ENCODE measurements at regions not wholly inside any gene's neighbourhood (a gene's known extent, or its start where the extent isn't known, plus 50 kb on each side); places are given as distances from the start of the nearest gene placed in this dataset.

- TF ChIP-seq, protein P1, sequence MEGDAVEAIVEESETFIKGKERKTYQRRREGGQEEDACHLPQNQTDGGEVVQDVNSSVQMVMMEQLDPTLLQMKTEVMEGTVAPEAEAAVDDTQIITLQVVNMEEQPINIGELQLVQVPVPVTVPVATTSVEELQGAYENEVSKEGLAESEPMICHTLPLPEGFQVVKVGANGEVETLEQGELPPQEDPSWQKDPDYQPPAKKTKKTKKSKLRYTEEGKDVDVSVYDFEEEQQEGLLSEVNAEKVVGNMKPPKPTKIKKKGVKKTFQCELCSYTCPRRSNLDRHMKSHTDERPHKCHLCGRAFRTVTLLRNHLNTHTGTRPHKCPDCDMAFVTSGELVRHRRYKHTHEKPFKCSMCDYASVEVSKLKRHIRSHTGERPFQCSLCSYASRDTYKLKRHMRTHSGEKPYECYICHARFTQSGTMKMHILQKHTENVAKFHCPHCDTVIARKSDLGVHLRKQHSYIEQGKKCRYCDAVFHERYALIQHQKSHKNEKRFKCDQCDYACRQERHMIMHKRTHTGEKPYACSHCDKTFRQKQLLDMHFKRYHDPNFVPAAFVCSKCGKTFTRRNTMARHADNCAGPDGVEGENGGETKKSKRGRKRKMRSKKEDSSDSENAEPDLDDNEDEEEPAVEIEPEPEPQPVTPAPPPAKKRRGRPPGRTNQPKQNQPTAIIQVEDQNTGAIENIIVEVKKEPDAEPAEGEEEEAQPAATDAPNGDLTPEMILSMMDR (IDR thresholded peaks at IDR 0.05): no peak
- no peak for TF ChIP-seq POLR2A (IDR thresholded peaks at IDR 0.05)
These were observed 238.8 kb upstream of the PCDH10 start for GRCh38 chr4:132910229-132910748.

Data from Peyer's patch (tissue), 4 donors.